ENCODE measurements at regions not wholly inside any gene's neighbourhood (a gene's known extent, or its start where the extent isn't known, plus 50 kb on each side); places are given as distances from the start of the nearest gene placed in this dataset.

- peak; percentile 48 for TF ChIP-seq CTCF (IDR thresholded peaks at IDR 0.05; ENCODE audit: insufficient read depth, missing control alignments)
- no peak for FAIRE-seq
- no peak for DNase-seq (ENCODE audit: insufficient read length, low spot score)
These were observed 67.9 kb upstream of the PRKCQ start for GRCh38 chr10:6647811-6648526.

GRCh38 chr10:6643962-6644361, 63.9 kb upstream of the PRKCQ start:
- DNase-seq (ENCODE audit: insufficient read length, low spot score) (no peak), FAIRE-seq (no peak)
- TF ChIP-seq CTCF (IDR thresholded peaks at IDR 0.05; ENCODE audit: insufficient read depth, missing control alignments), result no peak

- TF ChIP-seq CTCF (IDR thresholded peaks at IDR 0.05; ENCODE audit: insufficient read depth, missing control alignments), result no peak
- FAIRE-seq, result no peak
- no peak for DNase-seq (ENCODE audit: insufficient read length, low spot score)
These were observed 62.8 kb upstream of the PRKCQ start for GRCh38 chr10:6642876-6643275.

- no peak for TF ChIP-seq CTCF (IDR thresholded peaks at IDR 0.05; ENCODE audit: insufficient read depth, missing control alignments)
- no peak for DNase-seq (ENCODE audit: insufficient read length, low spot score)
- FAIRE-seq, result no peak
These were observed 60.5 kb upstream of the PRKCQ start for GRCh38 chr10:6640433-6641040.

GRCh38 chr10:6637053-6637452, 57.0 kb upstream of the PRKCQ start:
- no peak for DNase-seq (ENCODE audit: insufficient read length, low spot score)
- no peak for FAIRE-seq
- no peak for TF ChIP-seq CTCF (IDR thresholded peaks at IDR 0.05; ENCODE audit: insufficient read depth, missing control alignments)

GRCh38 chr10:6635784-6636183, 55.7 kb upstream of the PRKCQ start:
- no peak for FAIRE-seq
- no peak for DNase-seq (ENCODE audit: insufficient read length, low spot score)
- no peak for TF ChIP-seq CTCF (IDR thresholded peaks at IDR 0.05; ENCODE audit: insufficient read depth, missing control alignments)

Data from D721Med (cell line).